ENCODE measurements at regions not wholly inside any gene's neighbourhood (a gene's known extent, or its start where the extent isn't known, plus 50 kb on each side); places are given as distances from the start of the nearest gene placed in this dataset.

- TF ChIP-seq CTCF (IDR thresholded peaks at IDR 0.05): no peak
- no peak for TF ChIP-seq POLR2A (IDR thresholded peaks at IDR 0.05)
Observed at GRCh38 chr9:86775718-86776117, 171.6 kb downstream of the GAS1 start.
